HG03520 (cell line): ENCODE measurements at regions not wholly inside any gene's neighbourhood (a gene's known extent, or its start where the extent isn't known, plus 50 kb on each side); places are given as distances from the start of the nearest gene placed in this dataset.

Experiments
- ATAC-seq: cut with Tn5 transposase; IDR thresholded peaks from one replicate; pipeline ENCODE4 v1.9.1; 2021; ENCODE audit warnings: mild to moderate bottlenecking, moderate library complexity; ENCODE audit not compliant: unreplicated experiment

DNA sequence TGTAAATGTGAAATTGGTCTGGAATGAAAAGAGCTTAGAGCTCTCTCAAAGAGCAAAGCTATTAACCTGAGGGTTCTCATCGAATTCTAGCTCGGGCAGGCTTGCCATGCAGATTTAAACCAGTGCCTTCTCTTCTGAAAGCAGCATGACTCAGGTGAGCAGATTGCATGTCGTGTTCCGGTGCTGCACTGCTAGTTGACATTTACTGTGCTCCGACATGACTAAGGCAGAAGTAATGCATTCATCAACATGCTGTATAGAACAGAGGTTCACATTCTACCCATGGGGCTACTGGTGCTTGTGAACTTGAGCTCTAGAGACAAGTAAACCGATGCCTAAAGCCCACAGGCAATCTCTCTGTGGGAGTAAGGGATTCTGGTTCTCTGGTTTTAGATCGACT is 947.7 kb downstream of the EFNB2 start:
- ATAC-seq, result no peak

DNA sequence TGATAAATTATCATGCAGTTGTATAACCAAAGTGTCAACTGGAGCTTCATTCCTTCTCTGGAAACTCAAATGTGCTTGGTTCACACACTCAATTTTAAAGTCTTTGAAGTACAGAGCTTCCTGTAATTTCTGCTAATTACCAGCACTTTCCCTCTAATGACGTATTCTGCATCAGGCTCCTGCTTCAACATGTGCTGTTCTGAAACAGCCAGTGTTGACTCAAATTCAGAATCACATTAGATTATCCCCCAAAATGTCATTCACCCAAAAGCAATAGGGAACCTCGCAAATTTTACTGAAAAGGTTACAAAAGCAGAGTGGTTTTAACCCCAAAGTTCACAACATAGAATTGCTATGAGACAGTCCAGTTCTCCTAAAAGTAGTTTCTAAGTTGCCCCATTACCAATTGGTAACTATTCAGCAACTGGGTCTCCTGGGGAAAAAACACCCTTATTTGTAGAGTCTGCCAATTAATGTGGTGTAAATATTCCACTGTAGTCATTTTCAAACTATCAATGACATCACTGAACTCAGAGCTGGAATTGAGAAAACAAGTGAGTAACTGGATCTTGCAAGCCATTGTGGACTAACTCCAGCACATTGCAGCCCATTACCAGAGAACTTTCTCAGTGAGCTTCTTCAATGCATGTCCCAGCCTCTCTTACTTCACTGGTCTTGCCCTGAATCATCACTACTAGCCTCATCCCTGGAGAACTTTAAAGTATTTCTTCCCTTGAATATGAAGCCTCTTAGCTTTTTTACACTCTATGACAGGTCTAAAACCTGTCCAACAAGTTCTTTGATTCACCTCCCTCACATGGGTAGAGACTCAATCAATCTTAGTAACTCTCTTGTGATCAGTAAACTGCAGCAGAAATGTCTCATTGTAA is 955.4 kb downstream of the EFNB2 start:
- no peak for ATAC-seq

DNA sequence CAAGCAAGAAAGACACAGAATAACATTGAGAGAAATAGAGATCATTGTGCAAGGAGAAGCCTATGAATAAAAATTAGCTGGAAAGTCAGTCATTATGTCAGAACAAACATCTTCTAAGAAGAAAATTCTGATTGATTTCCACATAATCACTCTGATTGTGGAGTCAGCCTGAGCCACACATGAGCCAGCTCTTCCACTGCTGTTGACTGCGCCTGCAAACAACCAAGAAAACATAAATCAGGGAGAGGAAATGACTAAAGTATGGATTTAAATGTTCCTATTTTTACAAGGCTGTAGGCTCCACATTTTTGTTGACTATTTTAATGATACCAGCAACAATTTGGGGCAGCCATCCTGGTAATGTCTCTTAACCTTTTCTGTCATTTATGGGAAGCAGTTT is 962.3 kb downstream of the EFNB2 start:
- ATAC-seq, result no peak

DNA sequence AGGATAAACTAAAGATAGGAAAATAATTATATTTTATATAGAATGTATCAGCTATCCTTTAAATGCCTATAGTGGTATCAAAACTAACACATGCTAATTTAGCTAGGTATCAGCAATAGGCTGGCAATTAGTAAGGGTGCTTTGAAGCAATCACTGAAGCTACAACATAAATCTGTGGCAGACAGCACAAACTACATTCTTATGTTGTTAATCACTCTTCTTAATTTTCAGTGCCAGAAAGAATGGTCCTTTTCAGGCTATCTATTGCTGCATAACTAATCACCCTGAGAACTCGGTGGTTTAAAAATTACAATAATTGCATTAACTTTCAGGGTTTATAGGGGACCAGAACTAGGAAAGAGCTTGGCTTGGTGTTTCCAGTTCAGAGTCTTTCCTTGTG is 963.1 kb downstream of the EFNB2 start:
- ATAC-seq, result no peak

DNA sequence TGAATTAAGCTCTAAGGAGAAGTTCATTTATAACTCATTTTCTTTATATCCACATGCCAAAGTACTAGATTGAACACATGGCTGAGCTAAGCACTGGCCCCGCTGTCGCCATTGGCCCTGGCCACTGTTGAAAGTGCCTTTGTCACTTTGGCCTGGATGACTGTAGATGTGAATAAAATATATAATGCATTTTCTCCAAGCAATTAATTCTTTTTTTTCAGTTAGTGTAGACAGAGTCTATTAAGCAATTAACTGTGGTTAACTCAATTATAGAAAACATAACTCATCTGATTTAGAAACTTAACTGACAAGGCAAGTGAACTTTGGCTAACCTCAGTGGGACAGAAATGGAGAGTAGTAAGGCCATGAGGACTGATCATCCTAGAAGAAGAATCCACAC is 965.6 kb downstream of the EFNB2 start:
- ATAC-seq, result no peak

DNA sequence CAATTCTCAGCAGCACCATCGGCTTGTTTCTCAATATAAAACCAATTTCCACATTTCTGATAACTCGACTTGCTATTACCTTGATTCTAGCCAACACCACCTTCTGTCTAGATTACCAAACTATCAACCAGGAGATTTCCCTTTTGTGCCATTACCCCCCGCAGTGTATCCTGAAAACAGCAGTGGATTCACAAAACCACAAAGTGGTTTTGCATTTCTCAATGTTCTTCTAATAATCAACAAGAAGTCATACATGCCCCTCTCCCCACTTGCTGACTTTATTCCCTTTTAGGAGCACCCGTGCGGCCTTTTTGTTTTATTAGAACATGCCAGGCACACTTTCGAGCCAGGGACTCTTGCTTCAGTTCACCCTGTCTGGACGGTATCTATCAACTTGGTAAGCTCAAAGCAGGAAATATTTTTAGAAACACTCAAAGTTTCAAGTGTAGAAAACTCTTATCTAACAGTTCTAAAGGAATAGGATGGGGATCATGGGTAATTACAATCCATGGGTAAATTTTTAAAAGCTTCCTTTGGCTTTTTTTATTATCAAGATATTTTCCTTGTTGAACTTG is 967.4 kb downstream of the EFNB2 start:
- no peak for ATAC-seq

DNA sequence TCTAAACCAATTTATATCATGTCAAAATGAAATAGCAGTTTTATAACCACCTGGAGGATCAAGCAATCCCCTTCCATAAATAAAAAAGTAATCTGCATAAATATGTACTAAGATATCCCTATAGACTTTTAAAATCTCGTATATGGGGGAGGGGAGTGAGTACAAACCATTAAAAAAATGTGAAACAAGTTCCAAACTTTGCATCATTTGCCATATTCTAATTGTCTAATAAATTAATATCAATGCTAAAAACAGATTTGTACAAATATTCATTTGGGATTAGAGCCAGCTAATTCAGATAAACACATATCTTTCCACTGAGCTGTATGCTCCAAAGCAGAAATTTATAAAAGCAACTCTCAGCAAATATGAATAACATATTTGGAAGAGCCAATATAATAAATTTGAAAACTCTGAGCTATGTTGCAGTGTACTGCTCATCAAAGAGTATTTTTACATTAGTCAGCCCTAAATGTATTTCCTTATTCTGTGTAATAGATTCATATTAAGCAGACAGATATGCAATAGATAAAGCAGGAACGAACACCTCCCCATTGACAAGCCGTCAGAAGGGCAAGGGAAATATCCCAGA is 970.2 kb downstream of the EFNB2 start:
- ATAC-seq, result no peak

DNA sequence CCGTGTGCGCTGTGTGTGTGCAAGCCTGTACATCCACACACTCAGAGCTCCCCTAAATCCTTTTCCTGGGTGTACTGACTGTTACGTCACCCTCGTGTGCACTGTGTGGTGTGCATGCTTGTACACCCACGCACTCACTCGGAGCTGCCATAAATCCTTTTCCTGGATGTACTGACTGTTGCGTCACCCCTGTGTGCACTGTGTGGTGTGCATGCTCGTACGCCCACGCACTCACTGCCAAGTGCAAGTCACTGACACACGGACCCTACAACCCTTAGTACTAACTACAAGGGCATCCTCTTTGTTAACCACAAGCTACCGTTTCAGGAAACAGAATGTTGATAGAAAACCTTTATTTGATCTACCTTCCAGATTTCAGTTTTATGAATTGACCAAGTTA is 983.4 kb downstream of the EFNB2 start:
- no peak for ATAC-seq

DNA sequence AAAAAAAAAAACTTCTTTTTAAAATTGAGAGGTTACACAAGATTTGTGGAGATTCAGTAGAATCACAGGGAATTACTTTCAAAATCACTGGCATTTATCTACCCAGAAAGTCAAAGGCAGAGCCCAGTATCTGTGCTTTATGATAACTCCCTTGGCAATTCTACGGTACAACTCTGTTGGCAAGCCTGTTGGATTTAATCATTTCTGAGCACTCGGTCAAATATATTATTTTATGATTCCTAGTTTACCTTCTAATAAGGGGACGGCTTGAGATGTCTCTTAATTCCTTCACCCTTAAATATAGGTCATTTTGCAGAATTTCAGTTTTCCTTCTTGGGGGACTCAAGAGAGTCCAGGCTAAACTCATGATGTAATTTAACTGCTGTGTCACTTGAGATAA is 987.6 kb downstream of the EFNB2 start:
- no peak for ATAC-seq

DNA sequence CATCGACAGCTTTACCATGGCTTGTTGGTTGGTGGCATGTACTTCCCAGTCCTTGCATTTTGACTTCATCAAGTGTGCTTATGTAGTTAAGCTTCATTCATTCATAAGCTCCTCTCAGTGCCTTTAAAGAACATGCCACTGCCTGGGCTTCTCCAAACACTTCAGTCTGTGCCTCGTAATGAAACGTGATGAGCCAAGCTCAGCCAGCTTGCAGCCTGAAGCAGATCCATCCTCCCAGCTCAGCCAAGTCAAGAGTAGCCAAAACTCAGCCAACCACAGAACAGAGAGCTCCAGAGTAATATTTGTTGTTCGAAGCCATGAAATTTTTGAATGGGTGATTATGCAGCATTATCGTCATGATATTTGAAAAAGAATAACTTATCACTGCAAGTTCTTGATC is 989.7 kb downstream of the EFNB2 start:
- no peak for ATAC-seq

DNA sequence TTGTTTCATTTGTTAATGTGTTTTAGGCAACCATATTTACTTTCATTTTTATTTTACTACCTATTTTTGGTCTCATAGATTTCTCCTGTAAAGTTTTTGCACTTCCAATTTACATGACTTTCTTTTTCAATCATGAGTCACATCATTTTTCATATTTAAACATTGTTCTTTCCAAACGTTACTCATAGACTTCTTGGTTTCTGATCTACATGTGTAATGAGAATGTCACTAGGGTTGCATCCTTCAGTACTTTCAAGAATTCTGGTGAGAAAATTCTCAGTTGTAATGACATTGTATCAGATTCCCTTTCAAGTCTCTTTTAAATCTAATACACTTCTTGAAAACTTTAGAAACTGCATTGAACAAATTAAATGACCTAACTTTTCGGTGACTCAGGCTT is 991.7 kb downstream of the EFNB2 start:
- no peak for ATAC-seq

DNA sequence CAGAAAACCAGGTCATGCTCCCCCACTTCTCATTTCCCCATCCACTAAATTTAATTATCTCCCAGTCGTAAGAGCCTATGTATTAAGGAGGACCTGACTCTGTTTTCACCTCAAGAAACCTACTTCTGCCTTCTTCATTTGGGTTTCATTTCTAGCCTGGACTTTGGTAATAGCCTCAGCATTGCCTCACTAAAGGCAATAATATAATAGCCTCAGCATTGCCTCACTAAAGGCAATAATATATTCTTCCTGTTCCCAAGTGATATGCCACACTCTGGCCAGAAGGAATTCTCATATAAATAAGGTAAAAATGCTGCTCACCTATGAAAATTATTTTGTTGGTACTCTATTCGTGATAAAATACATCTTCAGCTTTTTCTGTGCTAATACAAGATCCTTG is 993.9 kb downstream of the EFNB2 start:
- no peak for ATAC-seq

DNA sequence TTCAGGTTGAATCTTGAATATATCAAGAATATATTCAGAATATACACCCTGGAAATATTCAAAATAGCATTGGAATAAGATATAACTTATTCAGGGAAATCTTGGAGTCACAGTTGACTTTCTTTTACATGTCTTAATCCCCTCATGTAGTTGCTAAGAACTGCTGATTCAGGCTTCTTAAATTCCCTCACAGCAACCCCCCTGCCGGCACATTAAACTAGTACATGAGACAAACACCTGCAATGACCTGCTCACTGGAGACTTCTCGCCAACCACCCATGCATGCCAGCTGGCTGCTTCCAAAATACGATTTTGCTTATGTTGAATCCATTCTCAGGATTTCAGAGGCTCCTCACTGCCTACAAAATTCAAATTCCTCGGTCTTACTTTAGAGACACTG is 997.1 kb downstream of the EFNB2 start:
- ATAC-seq, result no peak

DNA sequence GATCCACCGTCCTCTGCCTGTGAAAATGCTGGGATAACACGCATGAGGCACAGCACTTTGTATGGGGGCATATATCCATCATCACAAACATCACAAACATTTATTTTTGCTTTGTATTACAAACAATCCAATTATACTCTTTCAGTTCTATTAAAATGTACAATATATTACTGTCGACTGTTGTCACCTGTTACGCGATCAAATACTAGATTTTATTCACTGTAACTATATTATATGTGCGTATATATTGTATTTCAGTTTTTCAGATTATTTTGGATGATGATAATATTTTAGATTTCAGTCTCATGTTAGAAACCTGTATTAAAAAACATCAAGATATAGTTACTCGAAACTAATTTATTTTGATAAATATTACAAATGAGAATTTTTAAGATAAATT is 998.3 kb downstream of the EFNB2 start:
- no peak for ATAC-seq

DNA sequence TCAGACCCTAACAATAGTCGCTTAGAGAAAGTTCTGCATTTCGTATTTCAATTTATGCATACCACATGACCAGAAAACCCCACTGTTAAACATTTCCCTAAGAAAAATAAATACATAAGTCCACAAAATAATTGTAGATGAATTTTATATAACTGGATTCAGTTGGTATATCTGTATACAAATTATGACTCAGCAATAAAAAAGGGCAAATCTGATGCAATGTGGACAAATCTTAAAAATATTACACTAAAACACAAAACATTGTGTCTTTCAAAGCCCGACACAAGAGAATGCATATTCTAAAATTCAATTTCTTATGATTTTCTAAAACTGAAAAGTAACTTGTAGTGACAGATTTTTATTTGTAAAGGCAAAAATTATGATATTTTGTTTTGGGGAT is 1005.0 kb downstream of the EFNB2 start:
- ATAC-seq, result no peak

DNA sequence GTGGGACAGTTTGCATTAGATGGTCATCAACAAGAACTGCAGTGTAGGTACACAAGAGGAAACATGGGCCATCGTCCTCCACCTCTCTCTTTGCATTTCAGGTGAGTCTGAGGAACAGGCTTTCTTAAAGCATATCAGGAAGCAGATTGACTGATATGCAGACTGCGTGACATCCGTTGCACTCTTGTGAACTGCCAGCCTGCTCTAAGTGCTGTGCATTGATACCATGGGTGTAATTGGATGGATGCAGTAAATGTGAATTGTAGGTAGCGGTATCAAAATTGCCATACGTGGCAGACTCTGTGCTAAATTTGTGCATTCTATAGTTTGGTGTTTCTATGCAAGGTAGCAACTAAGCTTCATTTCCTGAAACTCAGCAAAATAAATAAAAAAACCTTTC is 1008.3 kb downstream of the EFNB2 start:
- ATAC-seq, result no peak

DNA sequence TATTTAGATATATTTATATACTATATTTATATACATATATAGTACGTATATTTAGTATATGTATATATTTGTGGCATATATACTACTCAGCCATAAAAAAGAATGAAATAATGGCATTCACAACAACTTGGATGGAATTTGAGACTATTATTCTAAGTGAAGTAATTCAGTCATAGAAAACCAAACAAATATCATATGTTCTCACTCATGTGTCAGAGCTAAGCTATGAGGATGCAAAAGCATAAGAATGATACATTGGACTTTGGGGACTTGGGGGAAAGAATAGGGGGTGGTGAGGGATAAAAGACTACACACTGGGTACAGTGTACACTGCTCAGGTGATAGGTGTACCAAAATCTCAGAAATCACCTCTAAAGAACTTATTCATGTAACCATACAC is 1015.7 kb downstream of the EFNB2 start:
- ATAC-seq, result no peak

DNA sequence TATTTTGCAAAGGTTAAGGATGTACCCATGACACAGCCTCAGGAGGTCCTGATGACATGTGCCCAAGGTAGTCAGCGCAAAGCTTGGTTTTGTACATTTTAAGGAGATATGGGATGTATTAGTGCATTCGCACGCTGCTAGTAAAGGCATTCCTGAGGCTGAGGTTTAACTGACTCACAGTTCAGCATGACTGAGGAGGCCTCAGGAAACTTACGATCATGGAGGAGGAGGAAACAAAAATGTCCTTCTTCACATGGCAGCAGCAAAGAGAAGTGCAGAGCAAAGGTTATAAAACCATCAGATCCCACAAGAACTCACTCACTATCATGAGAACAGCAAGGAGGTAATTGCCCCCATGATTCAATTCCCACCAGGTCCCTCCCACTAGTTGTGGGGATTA is 1017.4 kb downstream of the EFNB2 start:
- no peak for ATAC-seq

DNA sequence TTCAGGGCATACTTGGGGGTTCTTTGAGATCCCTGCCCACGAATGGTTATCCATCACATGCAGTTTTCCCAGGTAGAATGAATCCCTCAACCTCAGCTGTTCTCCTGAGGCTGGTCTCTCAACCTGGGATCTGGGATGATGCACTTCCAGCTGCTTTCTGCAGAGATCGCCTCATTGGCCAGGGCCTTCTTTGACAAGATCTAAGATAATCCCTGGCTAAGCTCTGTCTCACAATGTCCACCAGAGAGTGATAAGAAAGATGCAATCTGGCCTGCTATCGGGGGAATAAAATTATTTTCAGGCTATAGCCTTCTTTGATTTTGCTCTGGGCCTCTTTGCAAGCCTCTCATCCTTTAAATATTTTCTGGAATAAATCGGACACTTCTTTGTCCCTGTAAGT is 1021.1 kb downstream of the EFNB2 start:
- no peak for ATAC-seq

DNA sequence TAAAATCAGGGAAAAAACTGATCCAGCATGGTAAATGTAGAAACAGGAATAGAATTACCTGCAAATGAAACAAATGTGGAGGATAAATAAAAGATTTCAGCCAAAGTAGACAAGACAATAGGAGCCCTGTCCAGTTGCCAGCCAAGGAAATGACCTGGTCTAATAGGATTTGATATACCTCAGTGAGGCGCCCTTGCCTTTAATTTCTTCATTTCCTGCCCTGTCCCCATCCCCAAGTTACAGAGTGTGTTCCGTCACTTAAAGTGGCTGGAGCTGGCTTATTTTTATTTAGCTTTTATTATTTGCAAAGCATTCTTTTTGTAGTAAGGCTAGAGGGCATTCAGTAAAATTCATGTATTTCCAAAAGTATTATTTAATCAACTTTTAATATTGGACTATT is 1022.0 kb downstream of the EFNB2 start:
- no peak for ATAC-seq

DNA sequence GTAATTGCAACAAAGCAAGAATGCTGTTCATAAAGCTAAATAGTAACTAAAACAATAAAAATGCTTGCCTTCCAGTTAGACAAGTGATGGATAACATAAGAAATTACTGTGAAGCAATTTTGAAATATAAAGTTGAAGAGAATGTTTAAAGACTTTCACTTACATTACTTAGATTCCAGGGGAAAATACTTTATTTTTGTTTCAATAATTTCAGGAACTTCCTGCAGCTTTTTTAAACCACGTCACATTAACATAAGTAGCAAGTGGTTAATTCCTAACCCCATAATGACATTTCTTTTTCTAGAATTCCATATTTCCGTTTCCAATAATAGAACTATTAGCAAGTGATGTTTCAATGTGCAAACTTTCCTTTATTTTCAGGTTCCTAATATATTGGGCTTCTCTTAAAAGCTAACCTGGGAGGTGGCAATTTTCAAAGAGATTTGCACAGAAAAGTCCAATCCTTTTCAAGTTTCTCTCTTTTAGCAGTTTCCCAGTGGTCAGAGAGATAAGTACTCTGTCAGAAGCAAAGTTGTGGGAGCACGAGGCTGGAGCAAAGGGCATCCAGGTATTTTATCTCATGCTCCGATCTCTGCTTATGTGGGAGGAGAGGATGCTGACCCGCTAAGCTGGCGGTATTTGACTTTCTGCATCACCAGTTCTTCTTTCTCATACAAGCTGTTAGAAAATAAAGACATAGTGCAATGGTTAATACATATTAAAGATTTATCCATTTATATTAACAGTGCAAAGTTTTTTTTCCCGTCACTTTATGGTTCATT is 1025.3 kb downstream of the EFNB2 start:
- no peak for ATAC-seq

DNA sequence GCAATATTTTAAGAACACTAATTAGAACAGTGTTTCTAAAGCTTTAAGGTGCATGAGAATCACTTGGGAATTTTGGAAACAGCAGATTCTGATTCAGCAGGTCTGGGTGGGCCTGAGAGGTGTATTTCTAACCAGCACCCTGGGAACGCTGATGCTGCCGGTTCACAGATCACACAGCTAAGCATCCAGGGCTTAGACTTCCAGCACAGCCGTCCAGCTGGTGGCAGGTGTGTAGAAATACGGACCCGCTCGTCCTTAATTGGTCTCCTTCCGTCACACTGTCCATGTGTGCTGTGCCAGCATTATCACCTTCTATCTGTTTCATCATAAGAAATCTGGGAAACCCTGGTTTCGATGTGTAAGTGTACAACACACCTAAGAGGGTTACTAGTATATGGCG is 1029.0 kb downstream of the EFNB2 start:
- no peak for ATAC-seq
